ENCODE measurements at regions not wholly inside any gene's neighbourhood (a gene's known extent, or its start where the extent isn't known, plus 50 kb on each side); places are given as distances from the start of the nearest gene placed in this dataset.
"Not testable (repeated sequence)": the region's sequence is repeated elsewhere in the genome, so short reads cannot be mapped to it uniquely, and the experiment has no call there.

DNA sequence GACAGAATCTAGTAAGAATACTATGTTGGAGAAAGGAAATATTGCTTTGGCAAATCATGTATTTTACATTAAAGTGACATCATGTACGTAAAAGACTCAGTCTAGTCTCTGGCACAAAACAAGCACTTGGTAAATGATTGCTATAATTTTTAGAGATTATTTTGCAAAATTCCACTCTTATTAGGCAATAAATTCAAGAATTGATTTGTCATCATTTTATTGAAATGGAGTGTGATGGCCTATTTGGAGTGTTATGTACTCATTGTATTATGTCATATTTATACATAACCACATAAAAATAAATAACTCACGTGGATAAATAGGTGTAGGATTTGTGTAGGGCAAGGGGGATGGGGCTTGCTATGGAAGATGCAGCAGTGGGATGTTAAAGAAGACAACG, 70.0 kb upstream of the FYN start:
- no peak for TF ChIP-seq Cebpa-rat (IDR thresholded peaks at IDR 0.05)
- Histone ChIP-seq H3K4me3 (no peak overlapping the region), H3K36me3 (no peaks in the 10 kb centered on the region), H3K4me2 (peak overlapping the region; percentile 5; the same call in 1 of the 2 replicates), H4K20me1 (no peaks in the 10 kb centered on the region), H3K9ac (no peak overlapping the region), H3K27ac (no peak overlapping the region), H3K9me3 (peaks cover 12% of the 10 kb centered on the region), H3K27me3 (no peaks in the 10 kb centered on the region), H3K4me1 (peaks cover 8% of the 10 kb centered on the region)

DNA sequence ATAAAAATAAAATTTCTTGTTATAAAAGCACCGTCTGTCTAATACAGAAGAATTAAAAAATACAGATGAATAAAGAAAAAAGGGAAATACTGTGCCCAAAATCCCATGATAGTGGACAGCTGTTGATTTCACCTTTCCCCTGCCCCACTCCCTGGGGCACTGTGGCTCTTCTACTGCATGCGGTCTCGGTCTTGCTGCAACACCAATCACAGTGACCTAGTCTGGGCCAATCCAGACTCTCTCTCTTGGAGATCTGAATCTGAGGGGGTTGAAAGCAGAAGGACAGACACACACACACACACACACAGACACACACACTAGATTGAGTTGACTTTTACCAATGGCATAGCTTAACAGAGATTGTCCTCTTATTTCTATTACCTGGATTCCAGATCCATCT, 70.5 kb upstream of the FYN start:
- Histone ChIP-seq H3K27ac (no peak overlapping the region), H3K9me3 (peaks cover 9% of the 10 kb centered on the region), H4K20me1 (no peaks in the 10 kb centered on the region), H3K4me1 (peaks cover 8% of the 10 kb centered on the region), H3K36me3 (no peaks in the 10 kb centered on the region), H3K4me3 (no peak overlapping the region), H3K27me3 (no peaks in the 10 kb centered on the region), H3K4me2 (peak overlapping the region; percentile 5), H3K9ac (no peak overlapping the region)
- TF ChIP-seq Cebpa-rat (IDR thresholded peaks at IDR 0.05), result no peak

DNA sequence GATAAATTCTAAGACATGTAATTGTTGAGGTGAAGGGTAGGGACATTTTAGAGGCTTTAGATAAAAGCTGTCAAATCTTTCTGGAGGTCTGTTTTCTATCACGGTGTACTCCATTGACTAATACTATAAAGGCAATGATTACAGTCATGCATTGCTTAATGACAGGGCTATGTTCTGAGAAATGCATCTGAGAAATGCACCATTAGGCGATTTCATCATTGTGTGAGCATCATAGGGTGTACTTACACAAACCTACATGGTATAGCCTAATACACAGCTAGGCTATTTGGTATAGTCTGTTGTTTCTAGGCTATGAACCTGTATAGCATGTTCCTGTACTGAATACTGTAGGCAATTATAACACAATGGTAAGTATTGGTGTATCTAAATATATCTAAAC, 71.3 kb upstream of the FYN start:
- no peak overlapping the region for H3K27ac ChIP-seq
- H3K9me3 ChIP-seq, result peaks cover 9% of the 10 kb centered on the region
- H3K27me3 ChIP-seq, result no peaks in the 10 kb centered on the region
- TF ChIP-seq Cebpa-rat (IDR thresholded peaks at IDR 0.05), result no peak
- peaks cover 8% of the 10 kb centered on the region for H3K4me1 ChIP-seq
- no peaks in the 10 kb centered on the region for H3K36me3 ChIP-seq
- no peak overlapping the region for H3K4me3 ChIP-seq
- H3K4me2 ChIP-seq, result no peak overlapping the region
- H4K20me1 ChIP-seq, result no peaks in the 10 kb centered on the region
- no peak overlapping the region for H3K9ac ChIP-seq

DNA sequence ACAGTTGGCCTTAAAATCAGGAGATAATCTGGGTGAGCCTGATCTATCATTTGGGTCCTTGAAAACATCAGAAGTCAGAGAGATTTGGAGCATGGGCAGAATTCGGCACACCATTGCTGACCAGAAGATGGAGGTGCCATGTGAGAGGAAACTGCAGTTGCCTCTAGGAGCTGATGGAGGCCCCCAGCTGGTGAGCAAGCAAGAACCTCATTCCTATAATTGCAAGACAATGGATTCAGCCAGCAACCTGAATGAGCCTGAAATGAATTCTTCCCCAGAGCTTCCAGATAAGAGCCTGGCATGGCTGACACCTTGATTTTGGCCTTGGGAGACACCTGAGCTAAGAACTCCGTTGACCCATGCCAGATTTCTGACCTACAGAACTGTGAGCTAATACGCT, 76.3 kb upstream of the FYN start:
- H3K27me3 ChIP-seq, result peaks cover 18% of the 10 kb centered on the region; the same call in 1 of the 2 replicates
- H3K4me1 ChIP-seq, result peaks cover 28% of the 10 kb centered on the region
- no peak for TF ChIP-seq Cebpa-rat (IDR thresholded peaks at IDR 0.05)
- no peaks in the 10 kb centered on the region for H3K9me3 ChIP-seq
- H4K20me1 ChIP-seq, result no peaks in the 10 kb centered on the region
- H3K9ac ChIP-seq, result no peak overlapping the region
- H3K27ac ChIP-seq, result no peak overlapping the region
- no peak overlapping the region for H3K4me2 ChIP-seq
- no peaks in the 10 kb centered on the region for H3K36me3 ChIP-seq
- no peak overlapping the region for H3K4me3 ChIP-seq

DNA sequence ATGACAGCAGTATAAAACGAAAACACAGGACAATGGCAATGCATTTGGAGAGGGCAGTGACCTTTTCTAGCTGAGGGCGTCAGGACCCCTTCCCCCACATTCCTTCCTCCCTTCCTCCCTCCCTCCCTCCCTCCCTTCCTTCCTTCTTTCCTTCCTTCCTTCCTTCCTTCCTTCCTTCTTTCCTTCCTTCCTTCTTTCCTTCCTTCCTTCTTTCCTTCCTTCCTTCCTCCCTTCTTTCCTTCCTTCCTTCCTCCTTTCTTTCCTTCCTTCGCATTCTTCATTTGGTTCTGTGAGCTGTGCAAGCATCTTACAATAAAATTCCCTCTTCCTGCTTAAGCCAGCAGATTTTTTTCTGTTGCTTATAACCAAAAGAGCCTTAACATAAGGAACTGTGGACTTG, 76.7 kb upstream of the FYN start:
- peaks cover 28% of the 10 kb centered on the region for H3K4me1 ChIP-seq
- not testable (repeated sequence) for H4K20me1 ChIP-seq, H3K36me3 ChIP-seq, H3K4me2 ChIP-seq, H3K9me3 ChIP-seq, H3K4me3 ChIP-seq, H3K27ac ChIP-seq, H3K9ac ChIP-seq
- H3K27me3 ChIP-seq, result peaks cover 18% of the 10 kb centered on the region; the same call in 1 of the 2 replicates

DNA sequence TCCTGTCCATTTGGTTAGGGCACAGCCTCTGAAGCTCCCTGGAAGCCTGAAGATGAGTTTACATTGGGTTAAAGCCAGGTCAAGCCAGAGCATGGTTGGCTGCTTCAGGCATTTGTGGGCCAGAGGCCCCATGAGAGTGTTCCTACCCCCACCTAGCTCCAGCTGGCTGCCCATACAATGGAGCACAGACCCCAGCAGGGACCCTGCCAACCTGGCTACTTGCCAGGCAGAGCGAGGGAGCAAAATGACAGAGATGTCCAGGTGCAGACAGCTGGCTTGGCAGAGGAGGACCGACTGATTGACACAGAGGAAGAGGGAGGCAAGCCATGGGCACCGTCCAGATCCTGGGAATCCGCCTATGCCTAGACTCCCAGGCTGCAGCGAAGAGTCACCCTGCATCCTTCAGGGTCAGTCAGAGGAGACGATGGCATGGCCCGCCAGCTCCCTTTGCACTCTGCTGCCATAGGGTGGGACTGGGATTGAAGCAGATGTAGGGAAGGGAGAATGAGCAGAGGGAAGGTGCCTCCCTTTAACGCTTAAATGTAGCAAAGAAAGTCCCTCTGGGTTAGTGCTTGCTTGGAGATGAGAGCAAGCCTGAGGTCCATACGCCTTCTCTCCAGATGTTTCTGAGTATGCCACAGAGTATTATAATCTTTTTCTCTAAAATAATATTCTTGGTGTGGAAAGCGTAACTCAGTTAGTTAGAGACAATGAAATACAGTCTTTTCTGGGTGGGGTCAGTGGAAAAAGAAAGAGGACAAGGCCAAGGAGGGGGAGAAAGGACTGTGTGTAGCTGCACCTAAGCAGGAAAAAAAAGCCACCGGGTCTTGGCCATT, 77.6 kb upstream of the FYN start:
- H3K27me3 ChIP-seq, result peaks cover 18% of the 10 kb centered on the region; the same call in 1 of the 2 replicates
- H3K9ac ChIP-seq, result no peak overlapping the region
- no peak for TF ChIP-seq Cebpa-rat (IDR thresholded peaks at IDR 0.05)
- H3K27ac ChIP-seq, result no peak overlapping the region
- no peak overlapping the region for H3K4me3 ChIP-seq
- H4K20me1 ChIP-seq, result no peaks in the 10 kb centered on the region
- peaks cover 28% of the 10 kb centered on the region for H3K4me1 ChIP-seq
- no peaks in the 10 kb centered on the region for H3K9me3 ChIP-seq
- no peaks in the 10 kb centered on the region for H3K36me3 ChIP-seq
- peak overlapping the region; percentile 58 for H3K4me2 ChIP-seq

DNA sequence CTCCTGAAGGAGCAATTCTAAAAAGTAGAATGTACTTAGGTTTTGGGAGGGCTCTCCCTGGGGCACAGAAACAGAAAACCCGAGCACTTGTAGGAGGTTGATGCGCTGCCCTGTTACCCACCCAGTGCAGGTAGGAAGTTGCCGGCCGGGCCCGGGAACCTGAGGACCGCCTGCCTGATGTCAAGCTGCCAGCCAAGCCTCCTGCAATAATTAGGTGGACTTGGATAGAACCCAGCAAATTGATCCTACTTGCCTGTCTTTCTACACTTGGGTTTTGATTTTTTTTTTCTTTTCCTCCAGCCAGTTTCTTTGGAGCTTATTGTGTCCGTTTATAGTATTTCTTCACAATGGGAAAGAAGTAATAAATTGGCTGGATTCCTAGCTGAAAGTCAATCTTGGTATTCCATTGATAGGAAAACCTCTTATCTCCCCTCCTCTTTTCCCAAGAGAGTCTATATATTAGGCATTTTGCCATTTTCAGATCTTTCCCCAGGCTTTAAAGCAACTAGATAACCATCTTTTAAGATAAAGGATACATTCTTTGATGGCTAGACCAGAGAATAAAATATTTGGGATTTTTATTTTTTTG, 78.3 kb upstream of the FYN start:
- peaks cover 28% of the 10 kb centered on the region for H3K4me1 ChIP-seq
- no peak overlapping the region for H3K27ac ChIP-seq
- H3K9me3 ChIP-seq, result no peaks in the 10 kb centered on the region
- no peaks in the 10 kb centered on the region for H4K20me1 ChIP-seq
- H3K36me3 ChIP-seq, result no peaks in the 10 kb centered on the region
- no peak overlapping the region for H3K4me2 ChIP-seq
- H3K4me3 ChIP-seq, result no peak overlapping the region
- no peak for TF ChIP-seq Cebpa-rat (IDR thresholded peaks at IDR 0.05)
- peaks cover 18% of the 10 kb centered on the region; the same call in 1 of the 2 replicates for H3K27me3 ChIP-seq
- H3K9ac ChIP-seq, result no peak overlapping the region

DNA sequence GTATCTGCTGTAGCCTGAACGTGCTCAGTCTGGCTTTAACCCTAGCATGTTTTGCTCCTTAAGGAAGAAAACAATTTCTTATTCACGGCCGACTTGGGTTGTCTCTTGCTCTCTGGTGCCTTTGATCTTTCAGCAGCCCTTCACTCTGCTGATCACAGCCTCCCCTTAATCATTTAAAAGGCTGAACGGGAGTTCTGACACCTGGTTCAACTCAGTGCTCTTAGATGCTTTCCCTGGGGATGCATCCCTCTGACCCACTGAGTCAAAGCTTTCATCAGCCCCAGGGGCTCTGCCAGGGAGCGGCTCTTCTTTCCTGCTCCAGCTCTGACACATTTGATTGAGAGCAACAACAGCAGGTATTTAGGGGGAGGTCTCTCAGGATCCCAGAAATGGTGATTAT, 79.0 kb upstream of the FYN start:
- no peak overlapping the region for H3K9ac ChIP-seq
- no peaks in the 10 kb centered on the region for H3K36me3 ChIP-seq
- H4K20me1 ChIP-seq, result no peaks in the 10 kb centered on the region
- no peak overlapping the region for H3K4me3 ChIP-seq
- no peak overlapping the region for H3K27ac ChIP-seq
- no peak for TF ChIP-seq Cebpa-rat (IDR thresholded peaks at IDR 0.05)
- peaks cover 18% of the 10 kb centered on the region; the same call in 1 of the 2 replicates for H3K27me3 ChIP-seq
- H3K4me2 ChIP-seq, result peak overlapping the region; percentile 47
- peaks cover 28% of the 10 kb centered on the region for H3K4me1 ChIP-seq
- no peaks in the 10 kb centered on the region for H3K9me3 ChIP-seq

DNA sequence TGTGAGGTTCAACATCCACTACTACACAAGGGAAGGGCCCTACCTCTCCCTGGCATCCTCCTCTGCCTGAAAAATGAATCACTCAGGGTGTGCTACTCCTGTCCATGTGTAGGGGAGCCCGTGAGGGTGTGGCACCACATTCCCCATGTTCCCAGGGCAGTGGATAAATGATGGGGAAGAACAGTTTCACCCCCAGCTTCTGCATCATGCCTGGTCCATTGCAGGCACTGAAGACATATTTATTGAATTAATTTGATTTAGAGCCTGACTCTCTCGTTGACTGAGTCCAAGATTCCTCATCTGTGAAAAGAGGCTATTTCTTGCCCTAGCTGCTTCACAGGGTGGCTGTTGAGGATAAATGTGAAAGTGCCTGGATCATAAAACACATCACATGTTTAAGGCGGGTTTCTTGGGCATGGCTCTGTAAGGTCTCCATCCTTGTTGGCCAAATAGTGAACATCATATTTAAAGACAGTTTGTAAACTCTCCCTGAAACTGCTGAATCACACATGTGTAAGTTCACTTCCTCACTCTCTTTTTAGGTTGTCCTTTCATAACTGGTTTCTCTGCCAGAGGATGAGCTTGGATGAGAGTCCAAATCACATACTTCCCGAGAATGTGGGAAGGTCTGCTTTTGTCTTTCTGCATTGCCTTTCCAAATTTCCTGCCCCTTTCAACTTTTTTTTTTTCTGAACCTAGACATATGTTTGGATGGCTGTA, 79.7 kb upstream of the FYN start:
- Histone ChIP-seq H3K4me2 (peak overlapping the region; percentile 47), H3K27ac (no peak overlapping the region)
- no peak for TF ChIP-seq Cebpa-rat (IDR thresholded peaks at IDR 0.05)

DNA sequence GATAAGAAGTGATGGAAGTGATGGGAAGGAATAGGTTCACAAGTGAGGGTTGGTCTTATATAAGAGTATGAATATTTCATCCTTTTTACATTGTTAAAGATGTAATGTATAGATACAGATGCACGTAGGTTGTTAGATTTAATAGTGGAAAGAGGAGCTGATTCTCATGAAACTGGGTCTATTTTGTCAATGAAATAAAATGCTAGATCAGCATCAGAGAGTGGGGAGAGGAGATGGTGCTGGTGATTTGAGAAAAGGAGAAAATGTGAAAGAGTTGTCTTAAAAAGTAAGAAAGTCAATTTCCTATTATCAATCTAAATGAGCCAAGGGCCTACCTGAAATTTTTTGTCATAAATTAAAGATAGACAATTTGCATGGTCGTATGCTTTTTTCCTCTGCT, 82.8 kb upstream of the FYN start:
- H3K36me3 ChIP-seq, result no peaks in the 10 kb centered on the region
- H3K4me2 ChIP-seq, result no peak overlapping the region
- no peaks in the 10 kb centered on the region for H4K20me1 ChIP-seq
- H3K9ac ChIP-seq, result no peak overlapping the region
- peaks cover 18% of the 10 kb centered on the region; the same call in 1 of the 2 replicates for H3K27me3 ChIP-seq
- H3K4me1 ChIP-seq, result peaks cover 31% of the 10 kb centered on the region
- no peak overlapping the region for H3K27ac ChIP-seq
- TF ChIP-seq Cebpa-rat (IDR thresholded peaks at IDR 0.05), result no peak
- H3K4me3 ChIP-seq, result no peak overlapping the region
- no peaks in the 10 kb centered on the region for H3K9me3 ChIP-seq

More for the DNA sequence above, 79.7 kb upstream of the FYN start:
- Histone ChIP-seq H4K20me1 (no peaks in the 10 kb centered on the region), H3K27me3 (peaks cover 18% of the 10 kb centered on the region; the same call in 1 of the 2 replicates), H3K9ac (no peak overlapping the region), H3K36me3 (no peaks in the 10 kb centered on the region), H3K4me3 (no peak overlapping the region), H3K9me3 (no peaks in the 10 kb centered on the region), H3K4me1 (peaks cover 33% of the 10 kb centered on the region)
